HG03354 (cell line): ENCODE measurements at regions not wholly inside any gene's neighbourhood (a gene's known extent, or its start where the extent isn't known, plus 50 kb on each side); places are given as distances from the start of the nearest gene placed in this dataset.

ENCODE experiments used
- ATAC-seq: cut with Tn5 transposase; IDR thresholded peaks from one replicate; pipeline ENCODE4 v1.9.1; 2021; ENCODE audit warnings: mild to moderate bottlenecking; ENCODE audit not compliant: unreplicated experiment, poor library complexity, severe bottlenecking

DNA sequence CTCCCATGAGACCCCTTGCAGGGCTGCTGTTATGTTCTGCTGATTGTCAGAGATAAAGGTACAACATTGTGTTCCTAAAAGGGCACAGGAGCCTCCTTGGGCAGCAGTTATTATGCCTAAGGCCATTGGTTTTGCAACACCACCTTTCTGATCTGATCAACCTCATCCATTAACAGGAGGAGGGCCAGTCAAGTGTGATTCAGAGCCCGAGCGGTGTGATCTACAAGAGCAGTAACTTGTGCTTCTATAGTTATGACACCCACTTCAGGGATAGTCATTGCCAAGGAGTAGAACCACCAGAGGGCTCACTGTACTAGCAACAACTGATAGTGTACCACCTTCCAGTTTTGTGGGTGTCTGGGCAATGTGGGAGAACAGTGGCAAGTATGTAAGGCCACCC lies 1457.9 kb upstream of the CADM2 start:
- no peak for ATAC-seq

DNA sequence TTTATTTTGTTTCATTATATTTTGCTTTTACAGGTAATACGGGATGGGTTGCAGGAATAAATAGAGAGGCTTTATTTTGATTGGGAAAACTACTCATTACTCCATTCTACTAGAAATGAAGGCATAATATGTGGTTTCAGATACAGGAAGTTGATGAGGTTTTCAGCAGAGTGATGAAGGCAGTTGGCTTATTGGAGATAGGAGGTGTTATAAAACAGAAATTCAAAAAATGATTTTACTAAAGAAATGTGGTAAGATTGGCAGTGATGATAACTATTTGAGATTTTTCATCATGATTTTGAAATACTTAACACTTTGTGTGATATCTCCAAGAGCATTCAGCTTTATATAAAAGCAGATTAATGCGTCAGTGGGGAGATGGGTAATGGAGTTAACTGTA lies 1445.7 kb upstream of the CADM2 start:
- ATAC-seq = no peak

DNA sequence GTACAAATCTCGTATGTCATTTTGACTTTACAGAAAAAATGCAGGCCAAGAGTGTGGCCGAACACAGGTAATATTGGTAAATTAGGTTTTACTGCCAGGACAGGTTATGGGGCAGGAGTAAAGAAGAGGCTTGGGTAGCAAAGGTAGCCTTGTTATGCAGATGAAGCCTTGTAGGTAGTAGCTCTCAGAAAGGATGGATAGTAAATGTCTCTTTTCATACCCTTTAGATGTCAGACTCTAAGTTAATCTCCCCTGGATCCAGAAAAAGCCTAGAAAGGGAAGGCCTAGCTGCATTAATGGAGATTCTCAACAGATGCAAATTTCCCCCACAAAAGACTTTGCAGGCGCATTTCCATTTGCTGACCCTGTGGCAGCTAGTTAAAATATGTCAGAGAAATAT lies 1445.1 kb upstream of the CADM2 start:
- no peak for ATAC-seq

DNA sequence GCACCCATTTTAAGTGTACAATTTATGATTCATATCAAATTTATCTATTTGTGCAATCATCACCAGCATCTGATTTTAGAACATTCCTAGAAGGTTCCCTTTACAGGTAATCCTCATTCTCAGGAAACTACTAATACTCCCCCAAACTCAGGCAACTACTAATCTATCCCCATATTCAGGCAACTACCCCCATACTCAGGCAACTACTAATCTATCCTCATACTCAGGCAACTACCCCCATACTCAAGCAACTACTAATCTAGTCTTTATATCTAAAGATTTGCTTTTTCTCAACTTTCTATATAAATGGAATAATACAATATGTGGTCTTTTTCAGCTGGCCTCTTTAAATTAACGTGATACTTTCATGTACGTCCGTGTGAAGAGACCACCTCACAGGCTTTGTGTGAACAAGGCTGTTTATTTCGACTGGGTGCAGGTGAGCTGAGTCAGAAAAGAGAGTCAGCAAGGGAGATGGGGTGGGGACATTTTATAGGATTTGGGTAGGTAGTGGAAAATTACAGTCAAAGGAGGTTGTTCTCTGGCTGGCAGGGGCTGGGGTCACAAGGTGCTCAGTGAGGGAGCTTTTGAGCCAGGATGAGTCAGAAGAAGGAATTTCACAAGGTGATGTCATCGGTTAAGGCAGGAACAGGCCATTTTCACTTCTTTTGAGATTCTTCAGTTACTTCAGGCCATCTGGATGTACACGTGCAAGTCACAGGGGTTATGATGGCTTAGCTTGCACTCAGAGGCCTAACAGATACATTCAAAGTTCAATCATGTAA lies 1444.5 kb upstream of the CADM2 start:
- no peak for ATAC-seq

DNA sequence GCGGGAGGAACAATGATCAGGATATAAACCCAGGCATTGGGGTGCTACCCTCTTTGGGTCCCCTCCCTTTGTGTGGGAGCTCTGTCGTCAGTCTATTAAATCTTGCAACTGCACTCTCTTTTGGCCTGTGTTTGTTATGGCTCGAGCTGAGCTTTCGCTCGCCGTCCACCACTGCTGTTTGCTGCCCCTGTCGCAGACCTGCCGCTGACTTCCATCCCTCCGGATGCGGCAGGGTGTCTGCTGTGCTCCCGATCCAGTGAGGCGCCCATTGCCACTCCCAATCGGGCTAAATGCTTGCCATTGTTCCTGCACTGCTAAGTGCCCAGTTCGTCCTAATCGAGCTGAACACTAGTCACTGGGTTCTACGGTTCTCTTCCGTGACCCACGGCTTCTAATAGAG lies 1443.7 kb upstream of the CADM2 start:
- no peak for ATAC-seq

DNA sequence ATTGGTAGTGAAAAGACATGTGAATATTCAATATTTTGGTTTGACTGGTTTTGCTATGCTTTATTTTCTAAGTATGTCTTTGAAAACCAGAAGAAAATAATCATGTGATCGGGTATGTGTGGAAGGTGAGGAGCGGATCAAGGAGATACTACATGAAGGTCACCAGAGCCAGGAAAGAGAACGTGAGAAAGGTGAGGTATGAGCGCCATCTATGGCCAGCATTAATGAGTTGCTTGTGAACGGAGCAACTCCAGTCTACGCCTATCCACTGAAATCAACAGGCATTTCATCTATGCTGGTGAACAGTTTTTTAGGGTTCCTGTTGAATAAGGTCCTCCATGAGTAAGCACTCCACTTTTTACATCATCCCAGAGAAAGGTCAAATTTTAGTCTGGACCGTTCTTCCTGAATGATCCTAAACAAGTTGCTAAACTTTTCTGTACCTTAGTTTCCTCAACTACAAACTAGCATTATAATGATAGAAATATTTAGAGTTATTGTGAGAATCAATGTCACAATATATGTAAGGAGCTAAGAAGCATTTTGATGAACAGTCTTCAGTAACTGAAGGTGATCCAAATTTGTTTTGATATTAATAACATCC lies 1435.2 kb upstream of the CADM2 start:
- ATAC-seq = peak; percentile 85

DNA sequence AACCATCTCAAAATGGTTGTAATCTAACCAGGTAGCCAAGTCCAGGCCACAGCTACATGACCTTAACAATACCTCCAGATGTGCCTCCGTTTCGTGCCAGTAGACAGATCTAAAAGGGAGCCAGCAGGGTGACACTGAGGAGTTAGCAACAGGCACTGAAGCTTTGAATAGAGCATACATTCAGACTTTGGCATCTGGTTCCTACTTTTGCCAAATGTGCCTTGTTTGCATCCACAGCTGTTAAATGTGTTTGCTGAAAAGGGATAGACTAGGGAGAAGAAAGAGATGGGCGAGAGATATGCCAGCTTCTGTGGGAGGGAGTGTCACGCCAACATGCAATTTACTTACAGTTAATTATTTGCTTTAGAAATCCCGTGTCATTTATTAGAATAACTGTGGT lies 1433.9 kb upstream of the CADM2 start:
- no peak for ATAC-seq

DNA sequence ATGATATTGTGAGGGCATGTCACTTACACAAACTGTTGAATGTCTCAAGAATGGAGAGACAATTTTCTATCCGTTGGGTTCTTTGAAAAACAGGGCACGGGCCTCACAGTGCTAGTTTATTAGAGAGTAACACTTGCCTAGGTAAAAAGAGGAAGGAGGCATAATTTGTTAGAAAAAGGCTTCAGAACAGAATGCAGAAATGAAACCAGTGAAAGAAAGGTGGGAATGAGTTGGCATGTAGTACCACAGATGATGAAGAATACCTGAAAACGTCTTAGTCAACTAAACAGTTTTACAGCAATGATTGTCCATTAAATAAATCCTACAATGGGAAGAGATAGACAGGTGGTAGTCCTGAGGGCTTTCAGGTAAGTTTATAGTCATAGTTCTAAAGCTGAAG lies 1399.7 kb upstream of the CADM2 start:
- ATAC-seq = no peak

DNA sequence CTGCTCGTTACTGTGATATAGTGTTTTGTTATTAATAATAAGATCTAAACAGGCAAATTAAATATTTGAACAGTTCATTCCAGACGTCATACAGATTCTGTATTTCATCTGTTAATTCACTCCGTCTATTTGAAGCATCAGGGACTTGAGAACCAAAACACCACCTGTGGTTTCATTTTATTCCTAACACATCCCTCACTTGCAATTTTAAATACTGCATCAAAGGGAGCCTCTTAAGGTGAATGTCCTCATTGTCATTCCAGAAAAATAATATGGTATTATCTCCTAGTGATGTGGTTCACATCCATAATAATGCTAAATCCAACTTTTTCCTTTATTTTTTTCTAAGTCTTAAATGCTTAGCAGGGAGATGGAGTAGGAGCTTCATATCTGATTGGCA lies 1390.9 kb upstream of the CADM2 start:
- ATAC-seq = no peak

DNA sequence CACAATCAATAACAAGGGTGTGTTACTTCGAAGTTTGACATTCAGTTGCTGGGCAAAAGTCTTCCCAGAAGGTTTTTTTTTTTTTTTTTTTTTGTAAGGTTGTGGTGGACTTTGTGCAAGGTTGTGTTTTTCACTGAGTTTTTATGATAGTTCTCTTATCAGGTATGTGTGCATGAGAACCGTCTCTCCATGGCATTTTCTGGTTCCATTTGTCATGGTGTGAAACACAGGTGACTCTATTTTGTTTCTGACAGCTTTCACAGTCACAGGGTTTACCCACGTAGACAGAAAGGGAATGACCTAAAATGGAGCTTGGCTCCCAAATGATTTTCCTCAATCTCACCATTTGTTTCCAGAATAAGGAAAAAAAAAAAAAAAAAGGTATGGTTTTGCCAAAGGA lies 1377.2 kb upstream of the CADM2 start:
- ATAC-seq = no peak

DNA sequence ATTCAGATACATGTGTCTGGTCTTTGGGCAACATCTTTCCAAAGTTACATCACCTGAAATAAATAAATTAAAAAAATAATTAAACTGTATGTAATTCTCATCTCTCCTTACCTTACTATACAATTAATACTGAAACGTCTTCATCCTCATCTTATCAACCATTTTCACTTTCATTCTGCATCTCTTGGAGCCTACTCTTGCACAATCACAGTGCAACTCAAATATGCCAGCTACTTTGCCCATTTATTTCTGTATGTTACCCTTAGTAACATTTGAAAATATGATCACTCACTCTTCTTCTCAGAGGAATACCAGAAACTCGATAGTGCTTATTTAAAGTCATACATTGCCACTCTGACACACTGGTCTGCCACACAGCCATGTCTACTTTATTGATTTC lies 1357.1 kb upstream of the CADM2 start:
- ATAC-seq = no peak

DNA sequence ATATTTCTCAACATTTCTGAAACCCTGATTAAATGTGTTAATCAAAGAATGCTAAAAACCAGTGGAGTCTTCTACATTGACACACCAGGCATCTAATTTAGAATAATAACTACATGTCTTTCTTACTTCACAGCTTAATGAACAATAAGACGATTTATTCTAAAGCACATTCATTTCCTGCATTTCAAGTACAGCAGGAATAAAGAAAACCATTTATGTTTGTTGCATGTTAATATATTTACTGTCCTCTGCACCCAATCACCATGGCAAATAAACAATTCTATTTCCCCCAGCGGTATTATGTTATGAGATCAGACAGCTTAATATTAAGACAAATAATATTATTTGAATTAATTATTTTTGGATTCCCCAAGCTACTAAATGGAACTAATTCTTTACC lies 1336.3 kb upstream of the CADM2 start:
- ATAC-seq = no peak

DNA sequence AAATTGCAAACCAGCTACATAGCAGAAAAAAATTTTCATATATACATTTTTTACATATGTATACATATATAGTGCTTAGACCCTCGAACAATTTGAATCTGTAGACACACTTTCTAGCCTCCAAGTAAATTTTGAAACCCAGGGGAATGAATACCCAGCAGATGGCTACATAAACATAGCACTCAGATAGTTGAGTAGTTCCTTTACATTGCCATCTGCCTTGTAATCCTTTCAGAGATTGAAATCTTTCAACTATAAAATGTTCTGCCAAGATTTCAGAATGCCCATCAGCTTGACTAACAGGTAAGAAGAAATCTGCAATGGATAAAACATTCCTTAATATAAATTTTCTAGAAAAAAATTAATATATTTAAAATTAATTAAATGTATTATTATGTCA lies 1333.5 kb upstream of the CADM2 start:
- ATAC-seq = no peak

DNA sequence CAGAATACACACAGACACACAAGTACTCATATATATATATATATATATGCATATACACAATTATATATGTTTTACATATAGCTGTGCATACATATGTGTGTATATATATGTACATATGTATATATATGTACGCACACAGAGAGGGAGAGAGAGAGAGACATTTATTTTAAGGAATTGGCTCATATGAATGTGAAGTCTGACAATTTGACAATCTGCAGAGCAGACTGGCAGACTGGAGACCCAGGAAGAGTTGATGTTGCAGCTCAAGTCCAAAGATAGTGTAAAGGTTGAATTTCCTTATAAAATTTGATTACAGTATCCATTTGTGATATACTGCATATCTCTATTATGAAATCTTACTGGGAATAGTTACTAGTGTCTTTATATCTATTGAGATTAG lies 1330.3 kb upstream of the CADM2 start:
- no peak for ATAC-seq

DNA sequence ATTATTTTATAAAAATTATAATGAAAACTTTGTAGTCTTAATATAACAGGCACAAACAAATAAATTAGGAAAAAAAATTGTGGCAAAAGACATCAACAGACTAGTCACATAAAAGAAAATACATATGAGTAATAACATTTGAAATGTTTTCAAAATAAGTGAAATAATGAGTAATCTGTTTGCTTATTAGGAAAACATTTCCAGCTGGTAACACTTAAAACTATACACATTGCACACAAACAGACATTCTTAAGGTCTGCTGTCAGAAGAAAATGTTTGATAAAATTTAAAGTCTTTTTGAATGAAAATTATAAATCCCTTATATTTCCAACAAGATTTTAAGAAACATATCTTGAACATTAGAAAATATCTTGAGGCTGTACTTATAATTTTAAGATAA lies 1326.3 kb upstream of the CADM2 start:
- ATAC-seq = no peak

DNA sequence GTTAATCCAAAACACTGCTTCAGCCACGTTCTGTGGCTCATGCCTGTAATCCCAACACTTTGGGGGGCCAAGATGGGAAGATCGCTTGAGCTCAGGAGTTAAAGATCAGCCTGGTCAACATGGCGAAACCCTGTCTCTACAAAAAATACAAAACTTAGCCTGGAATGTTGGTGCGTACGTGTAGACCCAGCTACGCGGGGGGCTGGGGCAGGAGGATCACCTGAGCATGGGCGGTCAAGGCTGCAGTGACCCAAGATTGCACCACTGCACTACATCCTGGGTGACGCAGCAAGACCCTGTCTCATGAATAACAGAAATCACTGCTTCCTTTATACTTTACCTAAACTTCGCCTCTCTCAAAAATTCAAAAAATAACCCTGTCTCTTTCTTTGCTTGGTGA lies 1325.0 kb upstream of the CADM2 start:
- ATAC-seq = no peak

DNA sequence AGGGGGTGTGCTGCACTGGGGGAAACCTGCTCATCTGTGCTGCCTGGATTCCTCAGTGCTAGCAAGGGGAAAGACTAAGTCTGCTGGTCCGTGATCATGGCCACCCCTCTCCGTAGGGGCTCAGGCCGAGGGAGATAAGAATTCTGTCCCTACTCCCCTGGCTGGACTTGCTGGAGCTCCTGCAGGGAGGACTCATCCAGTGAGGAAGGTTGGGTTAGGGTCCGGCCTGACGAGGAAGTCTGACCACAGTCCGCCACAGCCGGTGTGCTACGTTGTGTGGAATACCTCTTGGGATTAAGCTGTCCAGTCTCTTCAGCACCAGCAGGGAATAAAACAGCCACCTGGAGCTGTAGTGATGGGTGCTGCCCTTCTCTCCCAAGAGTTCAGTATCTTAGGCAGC lies 1309.1 kb upstream of the CADM2 start:
- ATAC-seq = no peak

DNA sequence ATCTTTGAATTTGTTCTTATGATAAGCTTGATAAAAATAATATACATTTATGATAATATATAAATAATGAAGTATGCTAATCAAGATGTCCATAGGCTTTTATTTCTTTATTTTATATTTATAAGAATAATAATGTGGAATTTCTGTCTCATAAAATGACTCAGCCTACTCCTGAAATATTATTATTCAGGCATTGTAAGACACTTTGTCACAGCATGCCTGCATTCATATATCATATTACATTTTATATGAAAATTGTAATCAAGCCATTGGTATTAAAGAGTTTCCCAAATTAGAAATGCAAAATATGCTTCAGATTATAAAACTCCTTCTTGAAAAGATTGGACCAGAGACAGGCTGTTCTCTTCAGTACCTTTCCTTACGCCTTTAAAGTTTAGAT lies 1303.7 kb upstream of the CADM2 start:
- ATAC-seq = no peak

DNA sequence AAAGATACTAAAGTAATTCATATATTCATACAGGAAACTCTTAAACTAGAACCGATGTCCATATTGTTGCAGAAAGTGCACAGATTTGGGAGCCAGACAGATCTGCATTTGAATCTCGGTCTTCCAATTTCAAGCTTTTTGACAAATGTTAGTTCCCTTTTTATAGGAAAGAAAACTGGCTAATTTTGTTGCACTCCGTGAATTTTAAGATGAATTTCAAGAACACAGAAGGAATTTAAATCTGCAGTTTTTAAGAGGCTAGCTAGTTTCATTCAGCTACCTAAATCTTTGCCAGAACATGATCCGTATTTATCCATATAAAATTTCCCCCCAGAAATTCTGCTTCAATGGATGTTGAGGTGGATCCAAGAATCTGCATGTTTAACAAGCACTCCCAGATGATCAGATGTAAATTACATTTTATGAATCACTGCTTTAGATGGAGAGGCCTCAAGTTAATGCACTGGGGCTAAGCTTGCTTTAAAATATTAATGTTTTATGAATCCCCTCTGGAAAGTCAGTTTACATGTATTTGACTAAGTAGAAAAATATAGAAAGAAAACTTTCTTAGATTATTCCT lies 1296.3 kb upstream of the CADM2 start:
- no peak for ATAC-seq

DNA sequence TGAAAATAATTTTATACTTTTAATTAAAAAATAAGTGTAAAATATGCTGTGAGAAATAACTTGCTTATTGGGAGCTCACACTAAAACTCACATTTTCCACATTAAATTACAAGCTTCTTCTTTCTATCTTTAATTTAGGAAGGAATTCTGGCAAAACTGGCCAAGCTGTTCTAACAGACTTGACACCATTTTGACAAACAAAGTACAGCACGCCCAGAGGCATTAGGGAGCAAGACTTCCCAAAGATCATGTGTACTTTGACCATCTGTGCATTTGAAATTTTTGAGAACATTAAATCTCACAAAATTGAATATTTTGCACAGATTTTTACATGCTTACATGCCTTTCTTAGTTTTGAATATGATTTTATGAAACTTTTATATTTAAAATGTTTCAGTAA lies 1288.4 kb upstream of the CADM2 start:
- no peak for ATAC-seq

DNA sequence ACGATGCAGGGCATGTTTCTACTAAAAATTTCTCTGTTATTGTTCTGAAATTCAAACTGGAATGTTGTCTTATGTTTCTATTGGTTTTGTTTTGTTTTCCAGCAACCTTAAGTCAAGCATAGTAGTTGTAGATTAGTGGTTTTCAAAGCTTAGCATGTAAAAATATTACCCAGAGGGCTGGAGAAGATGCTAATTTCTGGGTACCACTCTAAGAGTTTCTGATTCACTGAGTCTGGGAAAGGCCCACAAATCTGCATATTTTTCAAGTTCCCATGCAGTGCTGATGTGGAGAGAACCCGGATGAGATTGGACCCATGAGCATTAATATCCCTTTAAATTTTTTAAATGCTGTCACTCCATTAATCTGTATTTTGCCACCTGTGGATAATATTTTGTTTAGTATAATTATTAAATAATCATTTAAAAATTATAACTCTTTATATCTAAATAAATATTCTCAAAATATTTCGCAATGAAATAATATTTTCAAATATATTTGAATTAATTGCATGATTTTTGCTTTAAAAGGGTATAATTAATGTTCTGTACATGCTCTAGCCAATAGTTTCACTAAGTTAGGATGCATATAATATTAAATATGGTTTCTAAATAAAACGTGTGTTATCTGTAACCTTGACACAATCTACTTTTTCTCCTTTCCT lies 1274.7 kb upstream of the CADM2 start:
- no peak for ATAC-seq
